KMS-11 (cell line): ENCODE measurements at regions not wholly inside any gene's neighbourhood (a gene's known extent, or its start where the extent isn't known, plus 50 kb on each side); places are given as distances from the start of the nearest gene placed in this dataset.

ENCODE experiments used
- H2AFZ ChIP-seq: fragments of 200-600 bp; sonication (generic); 2 replicates; pipeline ENCODE4 v1.6.1; 2016; ENCODE audit warnings: antibody characterized with exemption, mixed run types, low read depth
- H3K27ac ChIP-seq: fragments of 200-600 bp; sonication (generic); 2 replicates; pipeline ENCODE4 v1.6.1; 2016; ENCODE audit warnings: mild to moderate bottlenecking, mixed run types
- H3K27me3 ChIP-seq: fragments of 200-600 bp; sonication (generic); 2 replicates; pipeline ENCODE4 v1.6.1; 2017; ENCODE audit warnings: mild to moderate bottlenecking, low read depth, mixed run types, moderate library complexity; ENCODE audit not compliant: insufficient read depth
- H3K36me3 ChIP-seq: fragments of 200-600 bp; sonication (generic); 2 replicates; pipeline ENCODE4 v1.6.1; 2017; ENCODE audit warnings: mild to moderate bottlenecking, mixed run types; ENCODE audit not compliant: insufficient read depth
- H3K4me1 ChIP-seq: fragments of 200-600 bp; sonication (generic); 2 replicates; pipeline ENCODE4 v1.6.1; 2016; ENCODE audit warnings: mild to moderate bottlenecking, low read depth, mixed run types; ENCODE audit not compliant: poor library complexity, severe bottlenecking
- H3K4me2 ChIP-seq: fragments of 200-600 bp; sonication (generic); 2 replicates; pipeline ENCODE4 v1.7.0; 2016; ENCODE audit warnings: mild to moderate bottlenecking, mixed run types
- H3K4me3 ChIP-seq: fragments of 200-600 bp; sonication (generic); IDR thresholded peaks from 2 replicates; pipeline ENCODE4 v1.6.1; 2017; ENCODE audit warnings: low read depth, low read length, mixed read lengths; ENCODE audit not compliant: insufficient read depth
- H3K79me2 ChIP-seq: fragments of 200-600 bp; sonication (generic); 2 replicates; pipeline ENCODE4 v1.6.1; 2016; ENCODE audit warnings: low read depth, mixed run types; ENCODE audit not compliant: insufficient read depth
- H3K9ac ChIP-seq: fragments of 200-600 bp; sonication (generic); 2 replicates; pipeline ENCODE4 v1.6.1; 2016; ENCODE audit warnings: mild to moderate bottlenecking, mixed run types
- H4K20me1 ChIP-seq: fragments of 200-600 bp; sonication (generic); 2 replicates; pipeline ENCODE4 v1.6.1; 2016; ENCODE audit warnings: mild to moderate bottlenecking, mixed run types; ENCODE audit not compliant: insufficient read depth
- TF ChIP-seq, protein P1 (sequence below): fragments of 200-600 bp; sonication (generic); conservative IDR thresholded peaks from 2 replicates; pipeline ENCODE4 v1.6.1; 2017; ENCODE audit warnings: low read depth, mild to moderate bottlenecking, antibody characterized with exemption, low read length, moderate library complexity, mixed read lengths

DNA sequence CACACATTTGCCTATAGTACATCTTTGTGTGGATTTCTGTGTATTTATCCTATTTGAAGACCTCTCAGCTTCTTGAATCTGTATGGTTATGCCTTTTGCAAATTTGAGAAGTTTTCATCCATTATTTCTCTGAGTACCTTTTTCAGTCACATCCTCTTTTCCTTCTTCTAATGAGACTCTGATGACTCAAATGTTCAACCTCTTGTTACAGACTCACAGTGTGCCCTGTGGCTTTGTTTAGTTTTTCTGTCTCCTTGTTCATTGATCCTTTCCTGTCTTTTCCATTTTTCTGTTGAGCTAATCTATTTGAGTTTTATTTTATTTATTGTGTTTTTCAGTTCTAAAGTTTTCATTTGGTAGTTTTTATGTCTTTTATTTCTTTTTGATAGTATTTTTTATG, 87.0 kb upstream of the LRP1B start:
- TF ChIP-seq, protein P1, sequence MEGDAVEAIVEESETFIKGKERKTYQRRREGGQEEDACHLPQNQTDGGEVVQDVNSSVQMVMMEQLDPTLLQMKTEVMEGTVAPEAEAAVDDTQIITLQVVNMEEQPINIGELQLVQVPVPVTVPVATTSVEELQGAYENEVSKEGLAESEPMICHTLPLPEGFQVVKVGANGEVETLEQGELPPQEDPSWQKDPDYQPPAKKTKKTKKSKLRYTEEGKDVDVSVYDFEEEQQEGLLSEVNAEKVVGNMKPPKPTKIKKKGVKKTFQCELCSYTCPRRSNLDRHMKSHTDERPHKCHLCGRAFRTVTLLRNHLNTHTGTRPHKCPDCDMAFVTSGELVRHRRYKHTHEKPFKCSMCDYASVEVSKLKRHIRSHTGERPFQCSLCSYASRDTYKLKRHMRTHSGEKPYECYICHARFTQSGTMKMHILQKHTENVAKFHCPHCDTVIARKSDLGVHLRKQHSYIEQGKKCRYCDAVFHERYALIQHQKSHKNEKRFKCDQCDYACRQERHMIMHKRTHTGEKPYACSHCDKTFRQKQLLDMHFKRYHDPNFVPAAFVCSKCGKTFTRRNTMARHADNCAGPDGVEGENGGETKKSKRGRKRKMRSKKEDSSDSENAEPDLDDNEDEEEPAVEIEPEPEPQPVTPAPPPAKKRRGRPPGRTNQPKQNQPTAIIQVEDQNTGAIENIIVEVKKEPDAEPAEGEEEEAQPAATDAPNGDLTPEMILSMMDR = no peak
- H3K4me1 ChIP-seq = no peaks in the 10 kb centered on the region
- no peak overlapping the region for H3K27ac ChIP-seq
- H2AFZ ChIP-seq = no peak overlapping the region
- no peak overlapping the region for H3K4me3 ChIP-seq
- H3K4me2 ChIP-seq = no peak overlapping the region
- H3K27me3 ChIP-seq = no peaks in the 10 kb centered on the region
- no peak overlapping the region for H3K9ac ChIP-seq
- no peaks in the 10 kb centered on the region for H4K20me1 ChIP-seq
- H3K79me2 ChIP-seq = no peaks in the 10 kb centered on the region
- H3K36me3 ChIP-seq = no peaks in the 10 kb centered on the region

DNA sequence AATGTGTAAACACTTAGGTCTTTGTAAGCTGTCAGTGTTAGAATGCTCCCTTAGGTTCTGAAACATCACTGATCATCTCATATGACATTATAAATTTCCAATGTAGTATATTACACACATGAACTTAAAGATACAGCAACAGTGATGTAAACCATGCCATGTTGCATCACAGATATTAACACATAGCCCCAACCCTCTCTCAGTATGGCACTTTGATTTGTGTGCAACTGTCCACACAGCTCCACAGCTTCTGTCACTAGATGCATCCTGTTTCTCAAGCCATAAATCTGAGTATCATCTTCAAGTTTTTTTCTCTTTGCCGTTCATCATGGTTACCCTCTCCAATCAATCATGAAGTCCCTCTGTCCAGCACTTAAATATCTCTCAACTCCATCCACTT, 69.2 kb upstream of the LRP1B start:
- no peaks in the 10 kb centered on the region for H3K36me3 ChIP-seq
- no peaks in the 10 kb centered on the region for H3K79me2 ChIP-seq
- TF ChIP-seq, protein P1 = no peak
- H3K4me2 ChIP-seq = no peak overlapping the region
- H4K20me1 ChIP-seq = no peaks in the 10 kb centered on the region
- no peak overlapping the region for H2AFZ ChIP-seq
- H3K4me3 ChIP-seq = no peak overlapping the region
- no peaks in the 10 kb centered on the region for H3K4me1 ChIP-seq
- H3K9ac ChIP-seq = no peak overlapping the region
- H3K27ac ChIP-seq = no peak overlapping the region
- H3K27me3 ChIP-seq = no peaks in the 10 kb centered on the region

GRCh38 chr2:142199073-142199472, 68.3 kb upstream of the LRP1B start:
- Histone ChIP-seq H3K36me3 (no peaks in the 10 kb centered on the region), H4K20me1 (no peaks in the 10 kb centered on the region), H3K27ac (no peak overlapping the region), H3K4me3 (no peak overlapping the region), H3K9ac (no peak overlapping the region), H3K4me2 (no peak overlapping the region), H3K27me3 (no peaks in the 10 kb centered on the region), H3K4me1 (no peaks in the 10 kb centered on the region), H3K79me2 (no peaks in the 10 kb centered on the region), H2AFZ (no peak overlapping the region)
- TF ChIP-seq, protein P1 = no peak

DNA sequence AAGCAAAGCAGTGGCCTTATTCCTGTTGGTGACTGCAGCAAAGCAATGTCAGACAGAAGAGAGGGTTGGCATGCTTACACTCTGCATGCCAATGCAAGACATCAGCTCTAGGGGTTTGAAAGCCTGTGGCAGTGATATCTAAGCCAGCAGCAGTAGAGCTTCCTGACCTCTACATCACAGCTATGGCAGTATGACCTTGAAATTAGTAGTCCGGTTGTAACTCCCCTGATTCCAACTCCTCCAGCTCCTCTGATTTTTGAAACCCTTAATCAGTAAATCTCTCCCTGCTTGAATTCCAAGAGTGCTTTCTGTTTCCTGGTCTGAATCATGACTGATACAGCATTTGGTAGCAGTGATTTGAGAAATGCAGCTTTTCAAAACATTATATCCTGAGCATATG, 60.0 kb upstream of the LRP1B start:
- TF ChIP-seq, protein P1 = no peak
- Histone ChIP-seq H3K36me3 (no peaks in the 10 kb centered on the region), H3K4me1 (no peaks in the 10 kb centered on the region), H3K9ac (no peak overlapping the region), H3K27me3 (no peaks in the 10 kb centered on the region), H3K4me3 (no peak overlapping the region), H3K27ac (no peak overlapping the region), H3K4me2 (no peak overlapping the region), H2AFZ (no peak overlapping the region), H3K79me2 (no peaks in the 10 kb centered on the region), H4K20me1 (no peaks in the 10 kb centered on the region)

DNA sequence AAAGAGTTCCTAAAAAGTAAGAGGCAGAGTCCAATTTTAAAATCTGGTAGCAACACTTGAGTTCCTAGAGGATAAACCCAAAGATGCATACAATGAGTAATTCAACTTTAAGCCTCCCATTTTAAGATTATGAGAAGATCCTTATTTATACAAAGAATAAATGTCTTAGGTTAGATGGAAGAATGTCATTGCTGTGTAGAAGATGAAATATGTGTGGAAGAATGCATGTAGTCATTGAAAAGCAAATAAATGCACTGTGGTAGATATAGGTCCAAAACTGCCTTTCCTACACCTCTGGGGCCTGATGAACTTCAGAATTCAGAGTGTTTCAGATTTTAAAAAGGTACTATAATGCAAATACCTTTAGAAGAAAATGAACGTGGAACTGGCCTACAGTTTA, 58.7 kb upstream of the LRP1B start:
- no peak overlapping the region for H3K4me2 ChIP-seq
- H3K27me3 ChIP-seq = no peaks in the 10 kb centered on the region
- no peak overlapping the region for H3K9ac ChIP-seq
- H2AFZ ChIP-seq = no peak overlapping the region
- H4K20me1 ChIP-seq = no peaks in the 10 kb centered on the region
- no peak overlapping the region for H3K4me3 ChIP-seq
- no peaks in the 10 kb centered on the region for H3K79me2 ChIP-seq
- TF ChIP-seq, protein P1 = no peak
- H3K36me3 ChIP-seq = no peaks in the 10 kb centered on the region
- H3K4me1 ChIP-seq = no peaks in the 10 kb centered on the region
- H3K27ac ChIP-seq = no peak overlapping the region
